Fibroblast of lung (primary cell): ENCODE measurements at regions not wholly inside any gene's neighbourhood (a gene's known extent, or its start where the extent isn't known, plus 50 kb on each side); places are given as distances from the start of the nearest gene placed in this dataset.
"Not testable (repeated sequence)": the region's sequence is repeated elsewhere in the genome, so short reads cannot be mapped to it uniquely, and the experiment has no call there.

Experiments used
- CTCF ChIP-seq, 2 donors: IDR thresholded peaks in 1 of 2; conservative IDR thresholded peaks in 1 of 2; 1 replicate in 1 of 2; 2 replicates in 1 of 2; pipeline ENCODE4 v1.5.1; 2011 to 2012; ENCODE audit warnings: low read length in 2 of 2, control low read depth in 1 of 2, inconsistent platforms in 1 of 2, low read depth in 1 of 2, mild to moderate bottlenecking in 1 of 2
- EZH2 ChIP-seq: IDR thresholded peaks from 2 replicates; pipeline ENCODE4 v1.5.1; 2012; ENCODE audit warnings: low read length, control low read depth, mild to moderate bottlenecking; ENCODE audit errors: missing control alignments

- not testable (repeated sequence) for TF ChIP-seq CTCF (conservative IDR thresholded peaks at IDR 0.05 in 1 of 2, IDR thresholded peaks at IDR 0.05 in 1 of 2; ENCODE audit: low read depth in 1 of 2, low read length in 2 of 2); EZH2
These were observed 192.5 kb upstream of the SULF2 start for GRCh38 chr20:47977789-47978252.
